T-helper 17 cell (primary cell): ENCODE measurements at regions not wholly inside any gene's neighbourhood (a gene's known extent, or its start where the extent isn't known, plus 50 kb on each side); places are given as distances from the start of the nearest gene placed in this dataset.

Experiments used
- ATAC-seq: fragments of 150-1000 bp; cut with Tn5 transposase; 2 replicates; pipeline ENCODE4 v1.10.0; 2021; ENCODE audit warnings: mild to moderate bottlenecking, moderate library complexity
- DNase-seq, 3 donors: peaks; one replicate each; pipeline versions ENCODE4 v3.0.0 to v3.0.0-alpha.2; 2020 to 2021
- H3K9me3 ChIP-seq: one replicate; pipeline ENCODE4 v1.7.0; 2013; ENCODE audit warnings: low read length, mild to moderate bottlenecking; ENCODE audit not compliant: control insufficient read depth, poor library complexity, severe bottlenecking
- H3K27ac Mint-ChIP-seq: one replicate; pipeline ENCODE4 v1.8.0; 2022; ENCODE audit warnings: mild to moderate bottlenecking, moderate library complexity, mixed read lengths
- H3K27me3 Mint-ChIP-seq: one replicate; pipeline ENCODE4 v1.8.0; 2022; ENCODE audit warnings: mixed read lengths
- H3K36me3 Mint-ChIP-seq: one replicate; pipeline ENCODE4 v1.8.0; 2022; ENCODE audit warnings: low read depth, mixed read lengths
- H3K4me1 Mint-ChIP-seq: one replicate; pipeline ENCODE4 v1.8.0; 2022; ENCODE audit warnings: mild to moderate bottlenecking, mixed read lengths
- H3K4me3 Mint-ChIP-seq: one replicate; pipeline ENCODE4 v1.8.0; 2022; ENCODE audit warnings: mild to moderate bottlenecking, moderate library complexity, mixed read lengths

GRCh38 chr1:106681939-106682522 lies 374.4 kb upstream of the PRMT6 start:
- Mint-ChIP-seq H3K36me3 (no peaks in the 10 kb centered on the region), H3K4me1 (no peaks in the 10 kb centered on the region), H3K27me3 (no peaks in the 10 kb centered on the region), H3K4me3 (no peak overlapping the region), H3K27ac (no peak overlapping the region)
- no peak for ATAC-seq
- no peak for DNase-seq
- no peaks in the 10 kb centered on the region for H3K9me3 ChIP-seq

GRCh38 chr1:106688446-106688845 lies 368.0 kb upstream of the PRMT6 start:
- Mint-ChIP-seq H3K27me3 (no peaks in the 10 kb centered on the region), H3K27ac (no peak overlapping the region), H3K36me3 (no peaks in the 10 kb centered on the region), H3K4me1 (no peaks in the 10 kb centered on the region), H3K4me3 (no peak overlapping the region)
- no peaks in the 10 kb centered on the region for H3K9me3 ChIP-seq
- ATAC-seq (no peak), DNase-seq (no peak)

DNA sequence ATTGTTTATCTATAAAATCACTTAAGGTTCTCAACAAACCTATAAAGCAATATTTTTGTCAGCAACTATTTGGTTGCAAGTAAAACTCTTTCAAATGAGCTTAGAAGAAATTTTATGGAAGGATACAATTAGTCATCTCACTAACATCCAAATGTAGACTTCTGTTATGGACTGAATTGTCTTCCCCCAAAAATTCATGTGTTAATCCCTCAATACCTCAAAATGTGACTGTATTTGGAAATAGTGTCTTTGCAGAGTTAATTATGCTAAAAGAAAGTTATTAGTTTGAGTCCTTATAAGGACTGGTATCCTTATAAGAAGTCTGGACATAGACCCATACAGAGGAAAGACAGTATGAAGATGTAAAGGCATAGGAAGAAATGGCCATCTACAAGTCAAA lies 357.8 kb upstream of the PRMT6 start:
- no peaks in the 10 kb centered on the region for H3K9me3 ChIP-seq
- ATAC-seq = no peak

DNA sequence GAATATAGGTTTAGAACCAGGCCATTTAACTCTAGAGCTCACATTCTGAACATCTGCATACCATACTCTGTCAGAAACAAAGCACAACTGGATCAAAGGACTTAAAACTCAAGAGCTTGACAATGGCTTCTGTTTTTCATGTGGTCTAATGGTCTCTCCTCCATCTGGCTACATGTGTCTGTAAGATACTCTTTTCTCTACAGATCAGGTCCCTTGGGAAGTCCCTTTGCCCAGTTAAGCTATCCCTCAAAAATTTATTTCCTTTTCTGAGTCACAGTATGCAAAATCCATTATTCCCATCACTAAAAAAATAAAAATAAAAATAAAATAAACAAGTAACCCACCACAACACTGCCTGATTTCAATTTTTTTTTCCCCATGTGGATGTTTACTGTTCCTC lies 357.0 kb upstream of the PRMT6 start:
- H3K36me3 Mint-ChIP-seq = no peaks in the 10 kb centered on the region
- H3K4me3 Mint-ChIP-seq = no peak overlapping the region
- H3K9me3 ChIP-seq = no peaks in the 10 kb centered on the region
- ATAC-seq = no peak
- DNase-seq = no peak
- no peaks in the 10 kb centered on the region for H3K4me1 Mint-ChIP-seq
- no peaks in the 10 kb centered on the region for H3K27me3 Mint-ChIP-seq
- H3K27ac Mint-ChIP-seq = no peak overlapping the region

More for the DNA sequence above, 357.8 kb upstream of the PRMT6 start:
- Mint-ChIP-seq H3K27me3 (no peaks in the 10 kb centered on the region), H3K36me3 (no peaks in the 10 kb centered on the region), H3K27ac (no peak overlapping the region), H3K4me1 (no peaks in the 10 kb centered on the region), H3K4me3 (no peak overlapping the region)
- no peak for DNase-seq

DNA sequence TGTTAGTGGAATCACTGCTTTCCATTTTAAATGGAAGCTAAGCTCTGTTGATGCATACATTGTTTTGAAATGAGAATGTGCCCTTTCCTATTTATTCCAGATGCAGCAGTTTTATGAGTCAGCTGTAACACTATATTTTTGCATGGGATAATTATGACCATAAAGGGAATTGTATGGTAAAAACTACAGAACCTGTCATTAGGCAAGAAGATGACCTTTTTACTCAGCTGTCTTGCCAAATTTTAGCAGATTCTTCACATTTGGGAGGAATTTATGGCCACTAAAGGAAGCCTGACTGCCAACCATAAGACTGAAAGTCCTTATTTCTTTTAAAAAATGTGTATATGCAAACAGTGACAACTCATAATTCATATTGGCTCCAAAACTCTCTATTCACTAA lies 356.3 kb upstream of the PRMT6 start:
- Mint-ChIP-seq H3K27me3 (no peaks in the 10 kb centered on the region), H3K4me3 (no peak overlapping the region), H3K4me1 (no peaks in the 10 kb centered on the region), H3K27ac (no peak overlapping the region), H3K36me3 (no peaks in the 10 kb centered on the region)
- no peaks in the 10 kb centered on the region for H3K9me3 ChIP-seq
- DNase-seq = no peak
- ATAC-seq = no peak

DNA sequence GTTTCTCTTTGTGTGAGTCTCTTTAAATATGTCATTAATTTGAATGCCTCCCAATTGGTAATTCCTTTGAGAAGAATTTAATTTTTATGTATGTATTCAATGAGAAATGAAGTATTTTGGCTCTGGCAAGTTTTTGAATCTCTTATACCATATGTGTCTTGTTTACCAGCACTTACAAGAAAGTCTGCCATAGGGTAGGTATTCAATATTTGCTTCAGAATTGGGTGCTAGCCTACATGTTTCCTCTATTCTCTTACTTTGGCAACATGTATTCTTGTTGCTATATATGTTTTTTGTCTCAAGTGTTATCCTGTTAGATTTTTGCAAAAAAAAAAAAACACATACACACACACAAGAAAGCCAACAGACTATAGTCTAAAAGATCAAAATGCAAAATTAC lies 350.5 kb upstream of the PRMT6 start:
- H3K27me3 Mint-ChIP-seq = no peaks in the 10 kb centered on the region
- H3K4me3 Mint-ChIP-seq = no peak overlapping the region
- H3K36me3 Mint-ChIP-seq = no peaks in the 10 kb centered on the region
- H3K27ac Mint-ChIP-seq = no peak overlapping the region
- no peak for ATAC-seq
- no peak for DNase-seq
- no peaks in the 10 kb centered on the region for H3K4me1 Mint-ChIP-seq
- no peaks in the 10 kb centered on the region for H3K9me3 ChIP-seq

GRCh38 chr1:106717591-106717990 lies 338.9 kb upstream of the PRMT6 start:
- no peaks in the 10 kb centered on the region for H3K9me3 ChIP-seq
- DNase-seq (no peak), ATAC-seq (no peak)
- no peaks in the 10 kb centered on the region for H3K27me3 Mint-ChIP-seq
- no peaks in the 10 kb centered on the region for H3K36me3 Mint-ChIP-seq
- no peaks in the 10 kb centered on the region for H3K4me1 Mint-ChIP-seq
- no peak overlapping the region for H3K27ac Mint-ChIP-seq
- H3K4me3 Mint-ChIP-seq = no peak overlapping the region

GRCh38 chr1:106721790-106722189 lies 334.7 kb upstream of the PRMT6 start:
- H3K36me3 Mint-ChIP-seq = no peaks in the 10 kb centered on the region

GRCh38 chr1:106722466-106722865 lies 334.0 kb upstream of the PRMT6 start:
- Mint-ChIP-seq H3K4me1 (no peaks in the 10 kb centered on the region), H3K36me3 (no peaks in the 10 kb centered on the region), H3K27ac (no peak overlapping the region), H3K27me3 (no peaks in the 10 kb centered on the region), H3K4me3 (no peak overlapping the region)
- ATAC-seq (no peak), DNase-seq (no peak)
- no peaks in the 10 kb centered on the region for H3K9me3 ChIP-seq

More at GRCh38 chr1:106721790-106722189, 334.7 kb upstream of the PRMT6 start:
- Mint-ChIP-seq H3K4me3 (no peak overlapping the region), H3K27ac (no peak overlapping the region), H3K4me1 (no peaks in the 10 kb centered on the region), H3K27me3 (no peaks in the 10 kb centered on the region)
- H3K9me3 ChIP-seq = no peaks in the 10 kb centered on the region
- DNase-seq (no peak), ATAC-seq (no peak)

- H3K9me3 ChIP-seq = no peaks in the 10 kb centered on the region
- Mint-ChIP-seq H3K27me3 (no peaks in the 10 kb centered on the region), H3K27ac (no peak overlapping the region), H3K36me3 (no peaks in the 10 kb centered on the region), H3K4me3 (no peak overlapping the region), H3K4me1 (no peaks in the 10 kb centered on the region)
- ATAC-seq (no peak), DNase-seq (no peak)
Observed at GRCh38 chr1:106727171-106727570, 329.3 kb upstream of the PRMT6 start.

GRCh38 chr1:106746448-106747085 lies 309.9 kb upstream of the PRMT6 start:
- no peak for DNase-seq
- H3K27me3 Mint-ChIP-seq = no peaks in the 10 kb centered on the region

GRCh38 chr1:106747232-106747631 lies 309.2 kb upstream of the PRMT6 start:
- ATAC-seq (no peak), DNase-seq (no peak)
- Mint-ChIP-seq H3K4me3 (no peak overlapping the region), H3K4me1 (no peaks in the 10 kb centered on the region), H3K36me3 (no peaks in the 10 kb centered on the region), H3K27me3 (no peaks in the 10 kb centered on the region), H3K27ac (no peak overlapping the region)
- no peaks in the 10 kb centered on the region for H3K9me3 ChIP-seq

More at GRCh38 chr1:106746448-106747085, 309.9 kb upstream of the PRMT6 start:
- Mint-ChIP-seq H3K4me1 (no peaks in the 10 kb centered on the region), H3K36me3 (no peaks in the 10 kb centered on the region), H3K27ac (no peak overlapping the region), H3K4me3 (no peak overlapping the region)
- no peaks in the 10 kb centered on the region for H3K9me3 ChIP-seq
- no peak for ATAC-seq

GRCh38 chr1:106747791-106748190 lies 308.7 kb upstream of the PRMT6 start:
- no peaks in the 10 kb centered on the region for H3K27me3 Mint-ChIP-seq
- H3K27ac Mint-ChIP-seq = no peak overlapping the region
- H3K4me3 Mint-ChIP-seq = no peak overlapping the region
- DNase-seq (no peak), ATAC-seq (no peak)
- no peaks in the 10 kb centered on the region for H3K36me3 Mint-ChIP-seq
- H3K4me1 Mint-ChIP-seq = no peaks in the 10 kb centered on the region
- no peaks in the 10 kb centered on the region for H3K9me3 ChIP-seq

GRCh38 chr1:106748606-106749005 lies 307.9 kb upstream of the PRMT6 start:
- Mint-ChIP-seq H3K36me3 (no peaks in the 10 kb centered on the region), H3K27ac (no peak overlapping the region), H3K27me3 (no peaks in the 10 kb centered on the region), H3K4me3 (no peak overlapping the region), H3K4me1 (no peaks in the 10 kb centered on the region)
- ATAC-seq = no peak
- H3K9me3 ChIP-seq = no peaks in the 10 kb centered on the region
- DNase-seq = no peak
